ENCODE measurements at regions not wholly inside any gene's neighbourhood (a gene's known extent, or its start where the extent isn't known, plus 50 kb on each side); places are given as distances from the start of the nearest gene placed in this dataset.

- 48 to 57% (median 56%) methylated on average over 2 of the region's 2 CpGs for WGBS, 3 donors
- no peak for ATAC-seq
- H3K4me3 ChIP-seq = no peak overlapping the region
- DNase-seq = no peak
- H3K36me3 ChIP-seq (ENCODE audit: insufficient read depth in 1 of 2, low read depth in 1 of 2) = no peaks in the 10 kb centered on the region
- H3K27ac ChIP-seq = no peak overlapping the region
- H3K27me3 ChIP-seq (ENCODE audit: insufficient read depth in 3 of 3, low read length in 2 of 3) = no peaks in the 10 kb centered on the region
- TF ChIP-seq CTCF (IDR thresholded peaks at IDR 0.05) = no peak
- no peaks in the 10 kb centered on the region for H3K4me1 ChIP-seq
- H3K9me3 ChIP-seq = no peaks in the 10 kb centered on the region
- intact Hi-C loops (cut with DNase I) = no loop called here
Measured at GRCh38 chr10:111822661-111823060, 360.9 kb downstream of the GPAM start.

DNA sequence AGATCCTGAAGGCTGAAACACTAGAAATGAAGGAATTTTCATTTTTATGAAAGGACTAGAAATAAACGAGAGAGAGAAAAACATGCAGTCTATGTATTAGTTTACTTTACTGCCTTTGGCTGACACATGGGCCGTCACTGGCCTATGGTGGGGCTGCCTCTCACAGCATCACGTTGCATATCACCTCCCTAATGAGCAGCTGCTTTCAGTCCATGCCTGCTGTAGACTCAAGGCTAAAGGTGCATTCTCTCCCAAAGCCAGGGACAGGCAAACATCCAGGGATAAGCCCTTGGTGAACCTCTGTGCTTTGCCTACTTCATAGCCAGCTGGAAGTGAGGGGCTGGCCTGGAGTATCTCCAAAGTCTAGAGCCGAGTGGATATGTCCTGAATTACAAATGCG lies 359.4 kb downstream of the GPAM start:
- 41 to 53% (median 47%) methylated on average over 5 of the region's 5 CpGs for WGBS, 3 donors
- intact Hi-C loops (cut with DNase I) = no loop called here
- H3K36me3 ChIP-seq (ENCODE audit: insufficient read depth in 1 of 2, low read depth in 1 of 2) = no peaks in the 10 kb centered on the region
- H3K9me3 ChIP-seq = no peaks in the 10 kb centered on the region
- no peak overlapping the region for H3K4me3 ChIP-seq
- no peak for TF ChIP-seq CTCF (IDR thresholded peaks at IDR 0.05)
- no peaks in the 10 kb centered on the region for H3K4me1 ChIP-seq
- ATAC-seq = no peak
- H3K27me3 ChIP-seq (ENCODE audit: insufficient read depth in 3 of 3, low read length in 2 of 3) = no peaks in the 10 kb centered on the region
- no peak overlapping the region for H3K27ac ChIP-seq
- no peak for DNase-seq

GRCh38 chr10:111830359-111830758 lies 353.2 kb downstream of the GPAM start:
- Histone ChIP-seq H3K36me3 (ENCODE audit: insufficient read depth in 1 of 2, low read depth in 1 of 2) (no peaks in the 10 kb centered on the region), H3K27ac (no peak overlapping the region), H3K9me3 (no peaks in the 10 kb centered on the region), H3K27me3 (ENCODE audit: insufficient read depth in 3 of 3, low read length in 2 of 3) (no peaks in the 10 kb centered on the region), H3K4me1 (no peaks in the 10 kb centered on the region), H3K4me3 (no peak overlapping the region)
- ATAC-seq (no peak), DNase-seq (no peak)
- WGBS, 3 donors = 36 to 46% (median 38%) methylated on average over 7 of the region's 7 CpGs
- TF ChIP-seq CTCF (IDR thresholded peaks at IDR 0.05) = no peak
- intact Hi-C loops (cut with DNase I) = no loop called here

DNA sequence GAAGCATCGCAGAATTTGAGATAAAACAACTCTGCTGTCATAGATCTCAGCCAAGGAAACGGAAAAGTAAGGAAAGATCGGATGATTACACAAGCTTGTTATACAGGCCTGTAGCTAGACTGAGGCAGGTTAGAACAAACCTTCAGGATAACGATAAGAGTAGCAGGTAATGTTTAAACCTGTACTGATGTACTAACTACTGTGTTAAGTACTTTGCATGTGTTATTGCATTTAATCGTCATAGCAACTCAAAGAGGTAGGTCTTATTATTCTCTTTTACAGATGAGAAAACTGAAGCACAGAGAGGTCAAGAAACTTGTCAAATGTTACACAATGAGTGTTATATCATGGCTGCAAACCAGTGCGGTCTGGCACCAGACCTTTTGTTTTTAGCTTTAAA lies 352.5 kb downstream of the GPAM start:
- Histone ChIP-seq H3K4me1 (no peaks in the 10 kb centered on the region), H3K27ac (no peak overlapping the region), H3K27me3 (ENCODE audit: insufficient read depth in 3 of 3, low read length in 2 of 3) (no peaks in the 10 kb centered on the region), H3K36me3 (ENCODE audit: insufficient read depth in 1 of 2, low read depth in 1 of 2) (no peaks in the 10 kb centered on the region), H3K4me3 (no peak overlapping the region), H3K9me3 (no peaks in the 10 kb centered on the region)
- 80 to 83% (median 81%) methylated on average over 6 of the region's 6 CpGs for WGBS, 3 donors
- no peak for TF ChIP-seq CTCF (IDR thresholded peaks at IDR 0.05)
- ATAC-seq (no peak), DNase-seq (no peak)
- intact Hi-C loops (cut with DNase I) = no loop called here

DNA sequence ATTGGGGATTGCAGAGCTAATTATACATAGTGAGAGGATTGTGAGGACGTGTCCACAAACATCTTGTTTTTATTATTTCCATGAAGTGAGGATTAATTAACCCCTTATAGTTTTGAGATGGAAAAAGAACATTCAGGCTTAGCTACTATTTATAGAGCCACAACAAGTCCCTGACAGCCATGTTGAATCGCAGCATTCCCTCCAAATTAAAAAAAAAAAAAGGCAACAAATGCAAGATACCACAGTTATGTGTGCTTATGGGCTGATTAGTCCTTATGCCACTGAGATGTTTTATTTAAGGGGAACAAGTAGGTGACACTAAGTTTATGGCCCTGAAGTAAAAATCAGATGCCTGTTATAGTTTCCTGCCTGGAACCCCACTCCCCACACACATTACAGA lies 350.3 kb downstream of the GPAM start:
- no peak overlapping the region for H3K4me3 ChIP-seq
- intact Hi-C loops (cut with DNase I) = no loop called here
- no peak for TF ChIP-seq CTCF (IDR thresholded peaks at IDR 0.05)
- ATAC-seq (no peak), DNase-seq (no peak)
- no peaks in the 10 kb centered on the region for H3K27me3 ChIP-seq (ENCODE audit: insufficient read depth in 3 of 3, low read length in 2 of 3)
- 18 to 39% (median 39%) methylated on average over 2 of the region's 2 CpGs for WGBS, 3 donors
- H3K9me3 ChIP-seq = no peaks in the 10 kb centered on the region
- no peak overlapping the region for H3K27ac ChIP-seq
- no peaks in the 10 kb centered on the region for H3K4me1 ChIP-seq
- H3K36me3 ChIP-seq (ENCODE audit: insufficient read depth in 1 of 2, low read depth in 1 of 2) = no peaks in the 10 kb centered on the region
